DMS 273 (cell line): ENCODE measurements at regions not wholly inside any gene's neighbourhood (a gene's known extent, or its start where the extent isn't known, plus 50 kb on each side); places are given as distances from the start of the nearest gene placed in this dataset.
A peak's percentile ranks its signal among the peaks of the same experiment; 100 is the strongest.

Source experiments
- DNase-seq: peaks from one replicate; lab custom pipeline; 2025; ENCODE audit not compliant: unreplicated experiment; lab: John Stamatoyannopoulos, UW

DNA sequence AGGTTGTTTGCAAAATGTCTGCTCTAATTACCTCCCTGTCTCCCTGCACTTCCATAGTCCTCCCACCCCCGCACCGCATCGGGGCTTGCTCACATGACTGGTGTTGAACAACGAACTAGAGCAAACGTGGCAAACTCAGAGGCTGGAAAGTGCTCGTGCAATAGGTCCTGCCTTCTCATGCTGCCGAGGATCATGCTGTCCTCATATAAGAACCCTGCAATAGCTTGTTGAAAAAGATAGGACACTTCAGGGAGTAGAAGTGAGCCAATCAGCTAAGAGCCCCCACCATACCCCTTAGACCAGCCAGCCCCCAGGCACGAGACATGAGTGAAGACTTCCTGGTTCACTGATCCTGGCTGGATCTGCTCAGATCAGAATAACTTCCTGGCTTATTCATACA lies 219.2 kb downstream of the C6orf118 start:
- no peak for DNase-seq

DNA sequence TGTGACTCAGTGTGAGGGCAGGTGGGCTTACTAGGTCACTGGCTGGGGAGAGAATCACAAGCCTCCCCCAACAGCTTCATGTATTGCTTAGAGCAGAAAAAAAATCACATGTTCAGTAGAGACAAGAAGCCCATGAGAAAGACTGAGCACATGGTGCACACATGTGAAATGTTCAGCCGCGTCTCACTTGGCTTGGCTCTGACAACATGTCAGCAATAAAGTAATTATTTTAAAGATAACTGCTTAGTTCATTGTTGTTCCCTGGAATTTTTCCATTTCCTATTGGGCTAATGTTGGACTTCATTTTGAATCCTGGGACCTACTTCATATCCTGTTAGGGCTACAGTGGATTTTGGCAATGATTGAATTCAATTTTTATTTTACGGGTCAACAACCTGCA lies 222.6 kb downstream of the C6orf118 start:
- no peak for DNase-seq

DNA sequence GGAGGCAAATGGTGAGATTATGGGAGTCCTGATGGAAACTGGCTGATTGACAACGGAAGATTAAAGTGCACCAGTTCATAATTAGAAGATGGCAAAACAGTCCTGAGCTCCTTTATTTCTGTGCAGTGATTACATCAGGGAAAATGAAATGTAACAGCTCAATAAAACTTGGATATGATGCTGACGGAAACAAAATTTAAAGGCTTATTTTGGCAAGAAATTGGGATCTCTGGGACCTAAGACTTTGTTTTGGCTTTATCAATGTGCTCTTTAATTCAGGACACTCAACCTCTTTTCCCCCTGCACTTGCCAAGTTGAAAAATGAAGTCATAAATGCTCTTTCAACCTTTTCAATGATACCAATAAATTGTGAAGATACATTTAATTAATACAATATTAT lies 226.8 kb downstream of the C6orf118 start:
- DNase-seq, result no peak

- no peak for DNase-seq
Observed at GRCh38 chr6:165081944-165082532, 227.4 kb downstream of the C6orf118 start.

GRCh38 chr6:165077876-165078275 lies 231.5 kb downstream of the C6orf118 start:
- DNase-seq, result no peak

DNA sequence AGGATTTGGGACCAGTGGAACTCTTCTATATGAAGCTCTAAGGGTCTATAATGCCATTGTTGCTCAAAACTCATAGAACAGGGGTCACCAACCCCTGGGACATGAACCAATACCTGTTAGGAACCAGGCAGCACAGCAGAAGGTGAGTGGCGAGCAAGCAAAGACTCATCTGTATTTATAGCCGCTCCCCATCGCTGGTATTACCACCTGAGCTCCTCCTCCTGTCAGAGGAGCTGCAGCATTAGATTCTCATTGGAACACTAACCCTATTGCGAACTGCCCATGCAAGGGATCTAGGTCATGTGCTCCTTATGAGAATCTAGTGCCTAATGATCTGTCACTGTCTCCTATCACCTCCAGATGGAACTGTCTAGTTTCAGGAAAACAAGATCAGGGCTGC lies 237.5 kb downstream of the C6orf118 start:
- DNase-seq, result no peak

- DNase-seq, result no peak
Observed at GRCh38 chr6:165060720-165061119, 248.7 kb downstream of the C6orf118 start.

DNA sequence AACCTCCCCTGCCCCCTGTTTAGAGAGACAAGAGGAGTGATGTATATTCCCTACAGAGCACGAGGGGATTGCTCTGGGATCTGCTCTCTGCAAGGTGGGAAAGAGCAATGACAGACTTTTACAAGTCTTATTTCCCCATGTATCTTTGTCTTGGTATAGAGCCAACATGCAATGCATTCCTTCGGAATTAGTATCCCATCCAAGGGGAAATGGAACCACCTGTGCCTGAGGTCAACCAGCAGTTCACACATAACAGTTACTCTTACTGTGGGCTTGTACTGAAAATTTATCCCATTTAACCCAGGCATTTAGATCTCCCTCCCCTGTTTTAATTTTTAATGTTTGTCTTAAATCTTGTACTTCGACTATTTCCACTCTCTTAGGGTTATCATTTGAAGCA lies 250.4 kb downstream of the C6orf118 start:
- DNase-seq, result no peak

- no peak for DNase-seq
Observed at GRCh38 chr6:165056292-165056691, 253.1 kb downstream of the C6orf118 start.

DNA sequence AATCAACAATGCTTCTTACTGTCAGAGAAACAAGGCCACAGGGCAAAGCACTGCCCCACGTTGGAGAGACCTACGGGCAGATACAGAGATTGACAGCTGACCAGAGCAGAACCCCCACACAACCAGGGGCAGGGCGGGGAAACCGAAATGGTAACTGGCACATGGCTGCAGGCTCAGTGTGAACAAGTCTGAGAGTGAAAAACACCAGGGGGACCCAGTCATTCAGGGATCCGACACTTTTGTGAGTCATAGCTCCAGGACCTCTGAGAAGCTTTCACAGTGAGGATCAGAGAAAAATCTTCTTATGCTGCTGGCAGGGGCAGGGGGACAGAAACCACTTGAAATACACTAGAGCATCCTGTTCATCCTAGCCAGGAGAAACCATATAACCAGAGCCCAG lies 254.2 kb downstream of the C6orf118 start:
- no peak for DNase-seq

DNA sequence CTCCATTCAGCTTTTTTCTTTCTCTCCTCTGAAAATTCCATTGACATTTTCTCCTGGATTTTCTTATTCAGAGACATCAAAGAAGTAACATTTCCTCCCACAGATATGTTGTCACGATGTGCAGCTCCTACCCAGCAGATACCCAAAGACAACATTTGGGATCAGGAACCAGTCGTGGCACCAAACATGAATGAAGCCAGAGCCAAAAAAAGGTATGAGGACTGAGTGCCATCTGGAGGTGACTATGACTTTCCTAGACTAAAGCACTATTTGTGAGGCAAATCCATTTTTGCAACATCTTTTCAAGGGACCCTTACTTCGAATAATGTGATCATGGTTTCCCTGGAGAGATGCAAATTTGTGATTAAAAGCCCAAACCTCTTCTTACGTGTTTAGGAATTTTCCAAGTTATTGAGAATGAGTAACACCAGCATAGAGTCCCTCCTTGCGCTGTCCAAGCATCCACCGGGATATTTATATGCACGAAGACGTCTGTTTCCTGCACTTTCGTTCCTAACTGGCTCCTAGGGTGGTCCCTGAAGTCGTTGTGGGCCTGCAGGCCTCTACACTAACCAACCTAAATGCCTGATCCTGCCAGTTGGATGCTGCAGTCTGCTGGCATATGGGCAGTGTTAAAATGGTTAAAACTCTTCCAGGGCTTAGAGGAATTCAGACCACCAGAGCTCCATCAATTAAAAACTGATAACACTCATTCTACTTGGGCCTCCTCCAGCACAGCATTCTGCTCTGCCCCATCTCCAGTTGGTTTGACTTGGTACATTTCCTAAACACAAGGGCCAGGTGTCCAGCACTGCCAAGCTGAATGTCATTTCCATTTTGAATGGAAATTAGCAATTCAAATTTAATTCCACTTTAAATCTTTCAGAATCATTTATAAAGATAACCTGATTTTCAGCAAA lies 256.6 kb downstream of the C6orf118 start:
- no peak for DNase-seq

- DNase-seq, result peak; percentile 69
Observed at GRCh38 chr6:165049362-165049761, 260.0 kb downstream of the C6orf118 start.

- no peak for DNase-seq
Observed at GRCh38 chr6:165047952-165048351, 261.5 kb downstream of the C6orf118 start.

GRCh38 chr6:165045631-165046030 lies 263.8 kb downstream of the C6orf118 start:
- no peak for DNase-seq

DNA sequence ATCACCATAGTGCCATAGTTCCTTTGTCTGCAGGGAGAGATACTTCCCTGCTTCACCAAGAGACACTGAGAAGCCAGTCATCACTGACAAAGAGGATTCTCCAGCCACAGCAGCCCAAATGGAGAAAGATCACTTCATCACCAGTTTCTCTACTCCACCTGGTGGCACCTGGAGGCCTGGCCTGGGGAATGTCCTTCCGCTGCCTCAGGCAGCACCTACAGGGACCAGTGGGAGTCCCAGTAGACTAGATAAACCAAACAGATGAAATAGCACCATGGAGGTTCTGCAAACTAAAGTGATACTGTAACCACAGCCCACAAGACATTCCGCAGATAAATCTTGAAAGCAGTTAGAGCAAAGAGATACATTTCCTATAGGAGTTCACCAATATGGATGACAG lies 266.5 kb downstream of the C6orf118 start:
- no peak for DNase-seq

DNA sequence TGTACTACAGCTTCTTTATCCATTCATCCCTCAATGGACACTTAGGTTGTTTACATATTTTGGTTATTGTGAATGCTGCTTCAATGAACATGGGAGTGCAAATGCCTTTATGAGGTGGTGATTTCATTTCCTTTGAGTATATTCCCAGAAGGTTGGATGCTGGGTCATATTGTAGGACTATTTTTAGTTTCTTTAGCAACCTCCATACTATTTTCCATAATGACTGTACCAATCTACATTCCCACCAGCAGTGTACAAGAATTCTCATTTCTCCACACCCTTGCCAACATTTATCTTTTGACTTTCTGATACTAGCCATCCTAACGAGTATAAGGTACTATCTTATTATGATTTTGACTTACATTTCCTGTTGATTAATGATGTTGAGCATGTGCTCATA lies 269.0 kb downstream of the C6orf118 start:
- DNase-seq, result no peak

GRCh38 chr6:165034271-165034741 lies 275.1 kb downstream of the C6orf118 start:
- DNase-seq, result no peak

DNA sequence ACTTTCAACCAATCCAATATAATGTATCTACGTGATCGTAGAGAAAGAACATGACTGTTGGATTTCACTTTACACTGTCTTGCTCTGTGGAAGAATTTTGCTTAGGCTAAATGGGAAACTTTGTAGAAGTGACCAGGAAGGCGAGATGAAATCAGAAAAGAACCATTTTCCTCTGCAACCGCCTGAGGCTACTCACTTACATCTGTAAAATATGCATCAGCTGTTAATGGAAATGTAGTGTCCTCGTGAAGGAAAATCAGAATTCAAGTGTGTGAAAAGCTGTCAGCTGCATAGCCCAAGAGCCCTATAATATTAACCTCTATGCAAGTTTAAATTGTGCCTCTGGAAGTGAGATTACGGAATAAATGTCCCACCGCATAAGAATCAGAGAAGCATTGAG lies 277.9 kb downstream of the C6orf118 start:
- DNase-seq, result no peak

- no peak for DNase-seq
Observed at GRCh38 chr6:165025040-165025439, 284.4 kb downstream of the C6orf118 start.

GRCh38 chr6:165019681-165020080 lies 289.7 kb downstream of the C6orf118 start:
- DNase-seq, result no peak

GRCh38 chr6:165015676-165016075 lies 293.7 kb downstream of the C6orf118 start:
- DNase-seq, result no peak

DNA sequence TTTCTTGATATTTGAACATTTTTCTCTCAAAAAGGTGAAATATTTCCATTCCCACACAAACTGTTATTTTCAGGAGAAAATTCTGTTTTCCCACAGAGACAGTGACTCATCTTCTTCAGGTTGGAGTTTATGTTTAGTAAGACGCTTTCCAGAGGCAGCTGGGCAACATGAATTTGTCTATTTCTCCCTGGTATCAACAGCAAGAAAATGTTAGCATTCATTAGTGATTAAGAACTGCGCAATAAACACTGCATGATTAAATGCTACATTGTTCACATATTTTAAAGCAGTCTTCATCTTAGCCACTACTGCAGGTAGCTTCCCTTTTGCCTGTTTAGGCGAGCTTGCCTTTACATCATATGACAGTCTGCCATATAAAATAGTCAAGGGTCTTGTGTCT lies 295.7 kb downstream of the C6orf118 start:
- DNase-seq, result no peak
